ENCODE measurements at regions not wholly inside any gene's neighbourhood (a gene's known extent, or its start where the extent isn't known, plus 50 kb on each side); places are given as distances from the start of the nearest gene placed in this dataset.

GRCh38 chr9:90333226-90333625 lies 309.4 kb downstream of the DIRAS2 start:
- Histone ChIP-seq H3K9me2 (replicated peaks; ENCODE audit: insufficient read depth, low read length) (no peaks in the 10 kb centered on the region), H3F3A (ENCODE audit: insufficient read depth) (no peaks in the 10 kb centered on the region), H3K79me2 (ENCODE audit: insufficient read depth, low read length) (no peaks in the 10 kb centered on the region), H2AFZ (ENCODE audit: low read depth, low read length, severe bottlenecking) (no peak overlapping the region), H3K36me3 (ENCODE audit: low read length) (no peaks in the 10 kb centered on the region), H3K4me3 (ENCODE audit: insufficient read depth, low read length, poor library complexity, severe bottlenecking) (no peak overlapping the region), H3K9me3 (ENCODE audit: insufficient read depth, low read length) (no peaks in the 10 kb centered on the region), H3K9ac (ENCODE audit: low read length) (no peak overlapping the region), H3K27me3 (ENCODE audit: low read length) (peaks cover 4% of the 10 kb centered on the region; the same call in 1 of the 2 replicates), H4K20me1 (ENCODE audit: low read depth, low read length) (no peaks in the 10 kb centered on the region), H3K4me2 (ENCODE audit: low read depth, low read length, poor library complexity, severe bottlenecking) (no peak overlapping the region), H3K27ac (ENCODE audit: low read depth, low read length) (no peak overlapping the region)
- TF ChIP-seq EZH2phosphoT487 (conservative IDR thresholded peaks at IDR 0.05; ENCODE audit: low read length): no peak
- no peak for TF ChIP-seq CTCF (IDR thresholded peaks at IDR 0.05; ENCODE audit: insufficient read depth, low read length, poor library complexity, severe bottlenecking)

- no peak overlapping the region for H3K4me2 ChIP-seq (ENCODE audit: low read depth, low read length, poor library complexity, severe bottlenecking)
- no peaks in the 10 kb centered on the region for H3K79me2 ChIP-seq (ENCODE audit: insufficient read depth, low read length)
- H4K20me1 ChIP-seq (ENCODE audit: low read depth, low read length): no peaks in the 10 kb centered on the region
- H3K9me3 ChIP-seq (ENCODE audit: insufficient read depth, low read length): no peaks in the 10 kb centered on the region
- H3K9me2 ChIP-seq (replicated peaks; ENCODE audit: insufficient read depth, low read length): no peaks in the 10 kb centered on the region
- H3F3A ChIP-seq (ENCODE audit: insufficient read depth): no peaks in the 10 kb centered on the region
- H3K4me3 ChIP-seq (ENCODE audit: insufficient read depth, low read length, poor library complexity, severe bottlenecking): no peak overlapping the region
- H3K27ac ChIP-seq (ENCODE audit: low read depth, low read length): no peak overlapping the region
- no peak overlapping the region for H3K9ac ChIP-seq (ENCODE audit: low read length)
- H3K36me3 ChIP-seq (ENCODE audit: low read length): no peaks in the 10 kb centered on the region
- H2AFZ ChIP-seq (ENCODE audit: low read depth, low read length, severe bottlenecking): no peak overlapping the region
- TF ChIP-seq EZH2phosphoT487 (conservative IDR thresholded peaks at IDR 0.05; ENCODE audit: low read length) (no peak), CTCF (IDR thresholded peaks at IDR 0.05; ENCODE audit: insufficient read depth, low read length, poor library complexity, severe bottlenecking) (no peak)
- peaks cover 4% of the 10 kb centered on the region; the same call in 1 of the 2 replicates for H3K27me3 ChIP-seq (ENCODE audit: low read length)
These were observed 302.2 kb downstream of the DIRAS2 start for GRCh38 chr9:90340421-90340820.

GRCh38 chr9:90342607-90343006 lies 300.0 kb downstream of the DIRAS2 start:
- H4K20me1 ChIP-seq (ENCODE audit: low read depth, low read length): no peaks in the 10 kb centered on the region
- no peak overlapping the region for H3K4me3 ChIP-seq (ENCODE audit: insufficient read depth, low read length, poor library complexity, severe bottlenecking)
- no peaks in the 10 kb centered on the region for H3K9me2 ChIP-seq (replicated peaks; ENCODE audit: insufficient read depth, low read length)
- H3K79me2 ChIP-seq (ENCODE audit: insufficient read depth, low read length): no peaks in the 10 kb centered on the region
- no peak overlapping the region for H3K9ac ChIP-seq (ENCODE audit: low read length)
- no peaks in the 10 kb centered on the region for H3K9me3 ChIP-seq (ENCODE audit: insufficient read depth, low read length)
- H2AFZ ChIP-seq (ENCODE audit: low read depth, low read length, severe bottlenecking): no peak overlapping the region
- TF ChIP-seq CTCF (IDR thresholded peaks at IDR 0.05; ENCODE audit: insufficient read depth, low read length, poor library complexity, severe bottlenecking): no peak
- TF ChIP-seq EZH2phosphoT487 (conservative IDR thresholded peaks at IDR 0.05; ENCODE audit: low read length): no peak
- H3F3A ChIP-seq (ENCODE audit: insufficient read depth): no peaks in the 10 kb centered on the region
- H3K36me3 ChIP-seq (ENCODE audit: low read length): no peaks in the 10 kb centered on the region
- no peaks in the 10 kb centered on the region for H3K27me3 ChIP-seq (ENCODE audit: low read length)
- no peak overlapping the region for H3K27ac ChIP-seq (ENCODE audit: low read depth, low read length)
- H3K4me2 ChIP-seq (ENCODE audit: low read depth, low read length, poor library complexity, severe bottlenecking): no peak overlapping the region

Measured in SU-DHL-6 (cell line).